OCI-LY1 (cell line): ENCODE measurements at regions not wholly inside any gene's neighbourhood (a gene's known extent, or its start where the extent isn't known, plus 50 kb on each side); places are given as distances from the start of the nearest gene placed in this dataset.

ENCODE experiments used
- H2AFZ ChIP-seq: fragments of 200-600 bp; sonication (generic), shearing (Covaris generic); 2 replicates; pipeline ENCODE4 v1.6.0; 2014; ENCODE audit warnings: antibody characterized with exemption, mild to moderate bottlenecking, low read length
- H3F3A ChIP-seq: fragments of 200-600 bp; sonication (generic), shearing (Covaris generic); 2 replicates; pipeline ENCODE4 v1.6.0; 2014; ENCODE audit warnings: mild to moderate bottlenecking, antibody characterized with exemption, low read length, moderate library complexity; ENCODE audit not compliant: insufficient read depth
- H3K27ac ChIP-seq: fragments of 200-600 bp; sonication (generic); 2 replicates; pipeline ENCODE4 v1.5.1; 2014; ENCODE audit warnings: low read length, mixed run types, mild to moderate bottlenecking, low read depth; ENCODE audit not compliant: poor library complexity, severe bottlenecking
- H3K27me3 ChIP-seq: fragments of 200-600 bp; sonication (generic); 2 replicates; pipeline ENCODE4 v1.6.0; 2014; ENCODE audit warnings: antibody characterized with exemption, mild to moderate bottlenecking, low read length, moderate library complexity; ENCODE audit not compliant: insufficient read depth
- H3K36me3 ChIP-seq: fragments of 200-600 bp; sonication (generic); 2 replicates; pipeline ENCODE4 v1.6.1; 2014; ENCODE audit warnings: mild to moderate bottlenecking, antibody characterized with exemption, low read length, moderate library complexity, mixed read lengths; ENCODE audit not compliant: insufficient read depth
- H3K4me1 ChIP-seq: fragments of 200-600 bp; sonication (generic); 2 replicates; pipeline ENCODE4 v1.5.1; 2014; ENCODE audit warnings: mild to moderate bottlenecking, low read length, moderate library complexity; ENCODE audit not compliant: insufficient read depth, severe bottlenecking
- H3K4me2 ChIP-seq: fragments of 200-600 bp; sonication (generic), shearing (Covaris generic); 2 replicates; pipeline ENCODE4 v1.6.1; 2014; ENCODE audit warnings: low read length
- H3K4me3 ChIP-seq: fragments of 200-600 bp; sonication (generic); 2 replicates; pipeline ENCODE4 v1.5.1; 2014; ENCODE audit warnings: low read length, low read depth, mild to moderate bottlenecking, mixed read lengths; ENCODE audit not compliant: poor library complexity, severe bottlenecking
- H3K79me2 ChIP-seq: fragments of 200-600 bp; shearing (Covaris generic); 2 replicates; pipeline ENCODE4 v1.6.1; 2016; ENCODE audit warnings: mixed run types, low read length, mixed read lengths; ENCODE audit not compliant: insufficient read depth
- H3K9ac ChIP-seq: fragments of 200-600 bp; sonication (generic), shearing (Covaris generic); 2 replicates; pipeline ENCODE4 v1.6.1; 2014; ENCODE audit warnings: mild to moderate bottlenecking, low read length, mixed read lengths
- H3K9me2 ChIP-seq: fragments of 200-600 bp; sonication (generic), shearing (Covaris generic); 2 replicates; pipeline ENCODE4 v1.6.1; 2014; ENCODE audit warnings: low read depth, mild to moderate bottlenecking, low read length, mixed read lengths
- H3K9me3 ChIP-seq: fragments of 200-600 bp; shearing (Covaris generic); 2 replicates; pipeline ENCODE4 v1.6.1; 2014; ENCODE audit warnings: low read length, mixed read lengths
- H4K20me1 ChIP-seq: fragments of 200-600 bp; sonication (generic), shearing (Covaris generic); 2 replicates; pipeline ENCODE4 v1.6.0; 2016; ENCODE audit warnings: mild to moderate bottlenecking, low read length; ENCODE audit not compliant: insufficient read depth
- EZH2 ChIP-seq: fragments of 200-600 bp; sonication (generic), shearing (Covaris generic); IDR thresholded peaks from 2 replicates; pipeline ENCODE4 v1.8.0; 2017; ENCODE audit warnings: borderline replicate concordance, mixed run types, mild to moderate bottlenecking, antibody characterized with exemption, low read length, moderate library complexity, mixed read lengths
- TF ChIP-seq, protein P1 (sequence below): fragments of 200-600 bp; sonication (generic), shearing (Covaris generic); IDR thresholded peaks from 2 replicates; pipeline ENCODE4 v1.5.1; 2017; ENCODE audit warnings: mild to moderate bottlenecking, antibody characterized with exemption, low read length, moderate library complexity, mixed read lengths

DNA sequence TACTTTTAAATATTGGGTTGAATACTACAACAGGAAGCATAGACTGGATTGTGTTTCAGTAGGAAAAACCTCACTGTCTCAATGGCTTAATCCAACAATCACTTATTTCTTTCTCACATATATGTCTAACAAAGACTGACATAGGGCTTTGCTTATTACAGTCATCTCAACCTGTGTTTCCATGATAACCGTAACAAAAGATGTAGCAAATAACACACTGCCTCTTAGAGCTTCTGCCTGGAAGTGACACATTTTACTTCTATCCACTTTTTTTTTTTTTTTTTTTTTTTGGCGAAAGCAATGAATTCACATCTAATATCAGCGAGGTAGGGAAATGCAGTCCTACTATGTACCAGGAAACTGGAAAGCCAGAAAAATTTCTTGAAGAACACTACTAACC is 204.9 kb upstream of the CDKN2B start:
- H2AFZ ChIP-seq: no peak overlapping the region
- no peaks in the 10 kb centered on the region for H3K4me1 ChIP-seq

DNA sequence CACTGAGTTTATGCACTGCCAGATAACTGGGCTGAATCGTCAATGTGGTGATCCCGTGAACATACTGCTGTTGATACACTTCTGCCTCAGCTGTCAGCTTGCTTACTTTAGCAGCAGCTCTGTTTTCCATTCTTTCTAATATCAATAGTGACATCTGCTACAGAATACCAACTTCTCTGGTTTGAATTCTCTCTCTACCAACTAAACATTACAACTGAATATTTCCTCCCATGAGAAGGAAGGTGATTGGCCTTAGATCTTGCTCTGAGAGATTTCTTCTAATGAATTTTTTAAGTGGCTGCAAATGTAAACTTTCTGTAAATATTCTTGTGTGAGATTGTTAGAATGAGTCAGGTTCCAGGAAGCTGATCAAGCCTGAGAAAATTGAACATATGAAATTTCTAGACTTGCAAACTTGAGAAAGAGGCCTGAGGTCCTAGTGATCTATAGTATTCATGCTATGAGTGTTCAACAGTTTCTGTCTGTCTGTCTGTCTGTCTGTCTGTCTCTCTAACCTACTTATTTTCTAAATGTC is 205.5 kb upstream of the CDKN2B start:
- H3K4me3 ChIP-seq: no peak overlapping the region
- no peaks in the 10 kb centered on the region for H3K36me3 ChIP-seq
- H3K9ac ChIP-seq: no peak overlapping the region
- no peak overlapping the region for H3K4me2 ChIP-seq
- H2AFZ ChIP-seq: no peak overlapping the region
- H3K79me2 ChIP-seq: no peaks in the 10 kb centered on the region
- H3K4me1 ChIP-seq: no peaks in the 10 kb centered on the region
- TF ChIP-seq, protein P1, sequence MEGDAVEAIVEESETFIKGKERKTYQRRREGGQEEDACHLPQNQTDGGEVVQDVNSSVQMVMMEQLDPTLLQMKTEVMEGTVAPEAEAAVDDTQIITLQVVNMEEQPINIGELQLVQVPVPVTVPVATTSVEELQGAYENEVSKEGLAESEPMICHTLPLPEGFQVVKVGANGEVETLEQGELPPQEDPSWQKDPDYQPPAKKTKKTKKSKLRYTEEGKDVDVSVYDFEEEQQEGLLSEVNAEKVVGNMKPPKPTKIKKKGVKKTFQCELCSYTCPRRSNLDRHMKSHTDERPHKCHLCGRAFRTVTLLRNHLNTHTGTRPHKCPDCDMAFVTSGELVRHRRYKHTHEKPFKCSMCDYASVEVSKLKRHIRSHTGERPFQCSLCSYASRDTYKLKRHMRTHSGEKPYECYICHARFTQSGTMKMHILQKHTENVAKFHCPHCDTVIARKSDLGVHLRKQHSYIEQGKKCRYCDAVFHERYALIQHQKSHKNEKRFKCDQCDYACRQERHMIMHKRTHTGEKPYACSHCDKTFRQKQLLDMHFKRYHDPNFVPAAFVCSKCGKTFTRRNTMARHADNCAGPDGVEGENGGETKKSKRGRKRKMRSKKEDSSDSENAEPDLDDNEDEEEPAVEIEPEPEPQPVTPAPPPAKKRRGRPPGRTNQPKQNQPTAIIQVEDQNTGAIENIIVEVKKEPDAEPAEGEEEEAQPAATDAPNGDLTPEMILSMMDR: no peak
- no peak for TF ChIP-seq EZH2
- H4K20me1 ChIP-seq: no peaks in the 10 kb centered on the region
- H3K9me3 ChIP-seq: no peaks in the 10 kb centered on the region
- no peak overlapping the region for H3K27ac ChIP-seq
- H3K27me3 ChIP-seq: no peaks in the 10 kb centered on the region
- H3F3A ChIP-seq: no peaks in the 10 kb centered on the region
- no peaks in the 10 kb centered on the region for H3K9me2 ChIP-seq

More for the DNA sequence above, 204.9 kb upstream of the CDKN2B start:
- Histone ChIP-seq H3K27ac (no peak overlapping the region), H3K79me2 (no peaks in the 10 kb centered on the region), H3F3A (no peaks in the 10 kb centered on the region), H3K36me3 (no peaks in the 10 kb centered on the region), H3K9me3 (no peaks in the 10 kb centered on the region), H3K9me2 (no peaks in the 10 kb centered on the region), H4K20me1 (no peaks in the 10 kb centered on the region), H3K27me3 (no peaks in the 10 kb centered on the region), H3K4me2 (no peak overlapping the region), H3K9ac (no peak overlapping the region), H3K4me3 (no peak overlapping the region)
- TF ChIP-seq EZH2: no peak
- TF ChIP-seq, protein P1: no peak

DNA sequence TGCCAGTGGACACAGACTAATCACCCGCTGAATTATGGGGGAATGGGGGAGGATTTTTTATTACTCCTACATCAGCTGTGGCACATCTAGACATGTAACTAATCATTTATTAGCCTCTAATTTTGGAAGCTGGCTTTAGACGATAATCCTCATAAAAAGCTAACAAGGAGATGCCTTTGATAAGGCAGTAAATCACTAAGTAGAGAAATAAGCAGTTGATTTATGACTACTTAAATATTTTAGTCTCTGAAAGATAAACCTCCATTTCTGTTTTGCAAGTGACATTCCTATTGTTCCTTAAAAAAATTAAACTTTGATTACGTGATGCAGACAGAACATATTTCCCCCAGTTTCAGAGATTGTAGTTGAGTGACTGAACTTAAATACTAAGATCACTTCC is 206.4 kb upstream of the CDKN2B start:
- H3K27me3 ChIP-seq: no peaks in the 10 kb centered on the region
- TF ChIP-seq EZH2: no peak
- no peaks in the 10 kb centered on the region for H3K9me2 ChIP-seq
- H4K20me1 ChIP-seq: no peaks in the 10 kb centered on the region
- no peak overlapping the region for H3K27ac ChIP-seq
- no peaks in the 10 kb centered on the region for H3K79me2 ChIP-seq
- H3F3A ChIP-seq: no peaks in the 10 kb centered on the region
- no peak overlapping the region for H3K4me2 ChIP-seq
- no peak overlapping the region for H3K9ac ChIP-seq
- H3K4me3 ChIP-seq: no peak overlapping the region
- no peaks in the 10 kb centered on the region for H3K4me1 ChIP-seq
- no peak overlapping the region for H2AFZ ChIP-seq
- H3K9me3 ChIP-seq: no peaks in the 10 kb centered on the region
- no peaks in the 10 kb centered on the region for H3K36me3 ChIP-seq

DNA sequence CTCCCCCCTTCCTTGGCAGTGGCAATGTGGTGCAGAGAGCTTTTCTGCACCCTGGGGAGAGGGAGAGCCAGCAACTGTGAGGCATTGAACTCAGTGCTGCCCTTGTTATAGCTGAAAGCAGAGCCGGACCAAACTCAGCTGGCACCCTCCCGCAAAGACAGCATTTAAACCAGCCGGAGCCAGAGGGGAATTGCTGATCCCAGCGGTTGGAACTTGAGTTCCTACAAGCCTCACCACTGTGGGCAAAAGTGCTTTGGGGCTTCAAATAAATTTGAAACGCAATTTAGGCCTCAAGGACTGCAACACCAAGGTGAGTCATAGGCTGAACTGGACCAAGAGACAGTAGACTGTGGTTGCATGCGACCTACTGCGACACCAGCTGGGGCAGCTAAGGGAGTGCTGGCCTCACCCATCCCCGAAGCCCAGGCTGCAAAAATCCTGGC is 207.6 kb upstream of the CDKN2B start:
- H4K20me1 ChIP-seq: no peaks in the 10 kb centered on the region
- H3K27ac ChIP-seq: no peak overlapping the region
- H2AFZ ChIP-seq: no peak overlapping the region

More for the DNA sequence above, 207.6 kb upstream of the CDKN2B start:
- H3K27me3 ChIP-seq: no peaks in the 10 kb centered on the region
- H3K79me2 ChIP-seq: no peaks in the 10 kb centered on the region
- H3K36me3 ChIP-seq: no peaks in the 10 kb centered on the region
- H3K9me2 ChIP-seq: no peaks in the 10 kb centered on the region
- no peak overlapping the region for H3K4me2 ChIP-seq
- TF ChIP-seq EZH2: no peak
- TF ChIP-seq, protein P1: no peak
- H3K9me3 ChIP-seq: no peaks in the 10 kb centered on the region
- no peak overlapping the region for H3K4me3 ChIP-seq
- no peaks in the 10 kb centered on the region for H3F3A ChIP-seq
- no peak overlapping the region for H3K9ac ChIP-seq
- H3K4me1 ChIP-seq: no peaks in the 10 kb centered on the region
